HepG2 (cell line): ENCODE measurements at regions not wholly inside any gene's neighbourhood (a gene's known extent, or its start where the extent isn't known, plus 50 kb on each side); places are given as distances from the start of the nearest gene placed in this dataset.

Experiments
- ATAC-seq: fragments of 200-7000 bp; cut with Tn5 transposase; 3 replicates; pipeline ENCODE4 v1.9.1; 2020; ENCODE audit warnings: mild to moderate bottlenecking, moderate library complexity
- BruUV-seq: library from RNA; stranded (reverse); fragments of 400-500 nt; replicated peaks from 2 replicates; lab custom pipeline; 2021; lab: Mats Ljungman, UMichigan
- CTCF ChIA-PET: fragments of 300-600 bp; formaldehyde crosslinking; extraction: SDS; loops from one replicate; lab custom pipeline; 2021; ENCODE audit warnings: low total read pairs, inconsistent platforms, low intra/inter-chr PET ratio; lab: Yijun Ruan, JAX
- POLR2A ChIA-PET: fragments of 350-600 bp; sonication (Branson Sonifier 250); formaldehyde crosslinking; loops from one replicate; lab custom pipeline; 2020; ENCODE audit warnings: antibody characterized with exemption, inconsistent platforms; lab: Yijun Ruan, JAX
- DNase-seq: peaks from one replicate; pipeline ENCODE4 v3.0.0-alpha.2; 2015; ENCODE audit warnings: low spot score
- FAIRE-seq: peaks from 3 replicates; lab custom pipeline; 2011; peaks lifted over from hg19 to GRCh38; lab: Jason Lieb, UNC
- H2AFZ ChIP-seq: one replicate; pipeline ENCODE4 v1.6.1; 2011; ENCODE audit warnings: low read length, inconsistent platforms
- H3K27ac ChIP-seq: fragments of 300-600 bp; 3 replicates; pipeline ENCODE4 v1.8.0; 2011; ENCODE audit warnings: mixed run types, mild to moderate bottlenecking, mixed read lengths, low read length, inconsistent platforms; ENCODE audit not compliant: insufficient read depth; ENCODE audit errors: extremely low read length
- H3K27me3 ChIP-seq, 2 experiments: fragments of 200-600 bp in 1 of 2; 2 replicates in 1 of 2; 3 replicates in 1 of 2; pipeline versions ENCODE4 v1.6.0 to v1.8.0; 2011; ENCODE audit warnings: low read length in 2 of 2, mild to moderate bottlenecking in 2 of 2, moderate library complexity in 2 of 2, inconsistent platforms in 1 of 2; ENCODE audit not compliant: insufficient read depth in 2 of 2, control insufficient read depth in 1 of 2
- H3K36me3 ChIP-seq, 2 experiments: fragments of 200-600 bp in 1 of 2; replicated peaks in 1 of 2; 2 replicates in 1 of 2; 3 replicates in 1 of 2; pipeline versions ENCODE4 v1.5.1 to v1.8.0; 2011; ENCODE audit warnings: low read length in 2 of 2, inconsistent platforms in 1 of 2; ENCODE audit not compliant: insufficient read depth in 2 of 2, control insufficient read depth in 1 of 2
- H3K4me1 ChIP-seq: 2 replicates; pipeline ENCODE4 v1.5.1; 2012; ENCODE audit warnings: low read length, inconsistent platforms; ENCODE audit not compliant: insufficient read depth
- H3K4me2 ChIP-seq: 2 replicates; pipeline ENCODE4 v1.6.0; 2011; ENCODE audit warnings: low read depth, low read length, inconsistent platforms
- H3K4me3 ChIP-seq, 3 experiments: fragments of 200-600 bp in 1 of 3; sonication (generic), shearing (Covaris generic) in 1 of 3; replicated peaks in 1 of 3; 2 replicates each; pipeline ENCODE4 v1.5.1; 2011 to 2016; ENCODE audit warnings: low read length in 3 of 3, inconsistent platforms in 2 of 3, low read depth in 2 of 3, mild to moderate bottlenecking in 2 of 3, control low read depth in 1 of 3, mixed read lengths in 1 of 3; ENCODE audit not compliant: insufficient read depth in 1 of 3
- H3K79me2 ChIP-seq: one replicate; pipeline ENCODE4 v1.6.1; 2011; ENCODE audit warnings: low read length, inconsistent platforms; ENCODE audit not compliant: insufficient read depth
- H3K9ac ChIP-seq: 2 replicates; pipeline ENCODE4 v1.6.0; 2011; ENCODE audit warnings: mild to moderate bottlenecking, low read depth, low read length, inconsistent platforms; ENCODE audit not compliant: insufficient read depth
- H3K9me3 ChIP-seq: 2 replicates; pipeline ENCODE4 v1.5.1; 2012; ENCODE audit warnings: mild to moderate bottlenecking, low read length
- H4K20me1 ChIP-seq: 2 replicates; pipeline ENCODE4 v1.6.0; 2011; ENCODE audit warnings: inconsistent platforms, mild to moderate bottlenecking, low read length, moderate library complexity; ENCODE audit not compliant: insufficient read depth
- ETV6 ChIP-seq: sonication (generic); formaldehyde crosslinking; conservative IDR thresholded peaks from 2 replicates; pipeline ENCODE4 v1.4.0; 2020; ENCODE audit warnings: missing genetic modification reagents
- HOXA5 ChIP-seq: sonication (generic); formaldehyde crosslinking; IDR thresholded peaks from 2 replicates; pipeline ENCODE4 v1.4.0; 2020; ENCODE audit warnings: missing genetic modification reagents
- KLF15 ChIP-seq: sonication (generic); formaldehyde crosslinking; IDR thresholded peaks from 2 replicates; pipeline ENCODE4 v1.8.1; 2023; ENCODE audit warnings: borderline replicate concordance, mild to moderate bottlenecking, inconsistent platforms, missing genetic modification reagents, mixed read lengths
- MTA3 ChIP-seq: sonication (generic); formaldehyde crosslinking; IDR thresholded peaks from 2 replicates; pipeline ENCODE4 v1.4.0; 2020; ENCODE audit warnings: missing genetic modification reagents
- SRSF1 ChIP-seq: fragments of 200-400 bp; formaldehyde crosslinking; optimal IDR thresholded peaks from 2 replicates; pipeline ENCODE3; 2017; ENCODE audit warnings: mild to moderate bottlenecking, low read depth, low read length, moderate library complexity
- TP53 ChIP-seq: sonication (generic); formaldehyde crosslinking; conservative IDR thresholded peaks from 2 replicates; pipeline ENCODE4 v1.4.0; 2020; ENCODE audit warnings: missing genetic modification reagents
- ZBTB1 ChIP-seq: sonication (generic); formaldehyde crosslinking; IDR thresholded peaks from 2 replicates; pipeline ENCODE4 v1.4.0; 2020; ENCODE audit warnings: missing genetic modification reagents, borderline replicate concordance
- ZBTB4 ChIP-seq: sonication (generic); formaldehyde crosslinking; IDR thresholded peaks from 2 replicates; pipeline ENCODE4 v1.4.0; 2020; ENCODE audit warnings: missing genetic modification reagents, mild to moderate bottlenecking, borderline replicate concordance
- ZNF207 ChIP-seq: fragments of 450-650 bp; IDR thresholded peaks from 2 replicates; pipeline ENCODE4 v1.6.1; 2016; ENCODE audit warnings: antibody characterized with exemption, borderline replicate concordance
- ZNF274 ChIP-seq: sonication (generic); formaldehyde crosslinking; IDR thresholded peaks from 2 replicates; pipeline ENCODE4 v1.5.1; 2020; ENCODE audit warnings: mild to moderate bottlenecking, missing genetic modification reagents
- in situ Hi-C: cut with HindIII; loops from 2 replicates; pipeline ENCODE4 v1.10.0; 2017; ENCODE audit warnings: low pct_unique_long_range_greater_than_20kb; ENCODE audit not compliant: extremely low pct_ligation_motif_present
- intact Hi-C: fragments of 100-400 bp; cut with micrococcal nuclease; formaldehyde crosslinking; loops from one replicate; pipeline ENCODE4 v1.10.0; 2022; ENCODE audit not compliant: unreplicated experiment
- TF ChIP-seq, protein P1 (sequence below): sonication (generic); formaldehyde crosslinking; IDR thresholded peaks from 2 replicates; pipeline ENCODE4 v1.4.0; 2020; ENCODE audit warnings: mild to moderate bottlenecking, missing genetic modification reagents
- TF ChIP-seq, protein P2 (sequence below): sonication (generic); formaldehyde crosslinking; IDR thresholded peaks from 2 replicates; pipeline ENCODE4 v1.4.0; 2020; ENCODE audit warnings: missing genetic modification reagents, borderline replicate concordance
- TF ChIP-seq, protein P3 (sequence below): sonication (generic); formaldehyde crosslinking; IDR thresholded peaks from 2 replicates; pipeline ENCODE4 v1.5.1; 2020; ENCODE audit warnings: missing genetic modification reagents, mild to moderate bottlenecking, borderline replicate concordance

DNA sequence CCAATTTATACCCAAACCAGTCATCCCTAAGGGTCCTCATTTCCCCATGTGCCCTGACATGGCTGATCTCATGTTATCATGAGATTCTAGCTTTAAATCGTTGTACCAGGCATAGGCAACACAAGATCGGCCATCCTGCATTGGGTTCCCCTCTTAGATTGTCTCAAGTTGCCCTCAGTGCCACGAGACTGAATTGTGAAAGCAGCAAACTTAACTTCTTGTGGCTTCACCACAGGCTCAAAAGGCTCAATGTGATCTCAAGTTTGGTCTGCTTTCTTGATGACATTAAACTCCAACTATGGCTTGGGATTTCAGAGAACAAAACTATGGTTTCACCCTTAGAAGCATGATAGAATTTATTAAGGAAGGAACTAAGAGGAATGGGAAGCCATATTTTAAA, 168.5 kb upstream of the SYT6 start (continued):
- no peak for TF ChIP-seq ETV6
- TF ChIP-seq, protein P1, sequence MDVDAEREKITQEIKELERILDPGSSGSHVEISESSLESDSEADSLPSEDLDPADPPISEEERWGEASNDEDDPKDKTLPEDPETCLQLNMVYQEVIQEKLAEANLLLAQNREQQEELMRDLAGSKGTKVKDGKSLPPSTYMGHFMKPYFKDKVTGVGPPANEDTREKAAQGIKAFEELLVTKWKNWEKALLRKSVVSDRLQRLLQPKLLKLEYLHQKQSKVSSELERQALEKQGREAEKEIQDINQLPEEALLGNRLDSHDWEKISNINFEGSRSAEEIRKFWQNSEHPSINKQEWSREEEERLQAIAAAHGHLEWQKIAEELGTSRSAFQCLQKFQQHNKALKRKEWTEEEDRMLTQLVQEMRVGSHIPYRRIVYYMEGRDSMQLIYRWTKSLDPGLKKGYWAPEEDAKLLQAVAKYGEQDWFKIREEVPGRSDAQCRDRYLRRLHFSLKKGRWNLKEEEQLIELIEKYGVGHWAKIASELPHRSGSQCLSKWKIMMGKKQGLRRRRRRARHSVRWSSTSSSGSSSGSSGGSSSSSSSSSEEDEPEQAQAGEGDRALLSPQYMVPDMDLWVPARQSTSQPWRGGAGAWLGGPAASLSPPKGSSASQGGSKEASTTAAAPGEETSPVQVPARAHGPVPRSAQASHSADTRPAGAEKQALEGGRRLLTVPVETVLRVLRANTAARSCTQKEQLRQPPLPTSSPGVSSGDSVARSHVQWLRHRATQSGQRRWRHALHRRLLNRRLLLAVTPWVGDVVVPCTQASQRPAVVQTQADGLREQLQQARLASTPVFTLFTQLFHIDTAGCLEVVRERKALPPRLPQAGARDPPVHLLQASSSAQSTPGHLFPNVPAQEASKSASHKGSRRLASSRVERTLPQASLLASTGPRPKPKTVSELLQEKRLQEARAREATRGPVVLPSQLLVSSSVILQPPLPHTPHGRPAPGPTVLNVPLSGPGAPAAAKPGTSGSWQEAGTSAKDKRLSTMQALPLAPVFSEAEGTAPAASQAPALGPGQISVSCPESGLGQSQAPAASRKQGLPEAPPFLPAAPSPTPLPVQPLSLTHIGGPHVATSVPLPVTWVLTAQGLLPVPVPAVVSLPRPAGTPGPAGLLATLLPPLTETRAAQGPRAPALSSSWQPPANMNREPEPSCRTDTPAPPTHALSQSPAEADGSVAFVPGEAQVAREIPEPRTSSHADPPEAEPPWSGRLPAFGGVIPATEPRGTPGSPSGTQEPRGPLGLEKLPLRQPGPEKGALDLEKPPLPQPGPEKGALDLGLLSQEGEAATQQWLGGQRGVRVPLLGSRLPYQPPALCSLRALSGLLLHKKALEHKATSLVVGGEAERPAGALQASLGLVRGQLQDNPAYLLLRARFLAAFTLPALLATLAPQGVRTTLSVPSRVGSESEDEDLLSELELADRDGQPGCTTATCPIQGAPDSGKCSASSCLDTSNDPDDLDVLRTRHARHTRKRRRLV (CRISPR knock-in tag) = no peak

GRCh38 chr1:114320586-114320985, 166.9 kb upstream of the SYT6 start:
- POLR2A ChIA-PET = no interaction called here
- Histone ChIP-seq H3K27ac (no peak overlapping the region), H3K4me2 (no peak overlapping the region), H2AFZ (no peak overlapping the region), H3K4me1 (no peaks in the 10 kb centered on the region), H3K9ac (no peak overlapping the region), H3K27me3 (no peaks in the 10 kb centered on the region; a peak in 2 of 5 replicates), H3K36me3 (no peaks in the 10 kb centered on the region), H3K4me3 (no peak overlapping the region), H3K79me2 (no peaks in the 10 kb centered on the region), H4K20me1 (no peaks in the 10 kb centered on the region), H3K9me3 (no peaks in the 10 kb centered on the region)
- no peak for DNase-seq
- ATAC-seq = no peak
- in situ Hi-C loops = no loop called here
- no peak for FAIRE-seq
- BruUV-seq = no TSS peak
- CTCF ChIA-PET = no interaction called here
- intact Hi-C loops = no loop called here
- TF ChIP-seq KLF15 (CRISPR knock-in tag) (no peak), ZBTB1 (CRISPR knock-in tag) (no peak), ZNF274 (CRISPR knock-in tag) (no peak), ZBTB4 (no peak), SRSF1 (no peak), HOXA5 (no peak), ZNF207 (no peak), TP53 (CRISPR knock-in tag) (no peak), MTA3 (CRISPR knock-in tag) (no peak)
- TF ChIP-seq, protein P2, sequence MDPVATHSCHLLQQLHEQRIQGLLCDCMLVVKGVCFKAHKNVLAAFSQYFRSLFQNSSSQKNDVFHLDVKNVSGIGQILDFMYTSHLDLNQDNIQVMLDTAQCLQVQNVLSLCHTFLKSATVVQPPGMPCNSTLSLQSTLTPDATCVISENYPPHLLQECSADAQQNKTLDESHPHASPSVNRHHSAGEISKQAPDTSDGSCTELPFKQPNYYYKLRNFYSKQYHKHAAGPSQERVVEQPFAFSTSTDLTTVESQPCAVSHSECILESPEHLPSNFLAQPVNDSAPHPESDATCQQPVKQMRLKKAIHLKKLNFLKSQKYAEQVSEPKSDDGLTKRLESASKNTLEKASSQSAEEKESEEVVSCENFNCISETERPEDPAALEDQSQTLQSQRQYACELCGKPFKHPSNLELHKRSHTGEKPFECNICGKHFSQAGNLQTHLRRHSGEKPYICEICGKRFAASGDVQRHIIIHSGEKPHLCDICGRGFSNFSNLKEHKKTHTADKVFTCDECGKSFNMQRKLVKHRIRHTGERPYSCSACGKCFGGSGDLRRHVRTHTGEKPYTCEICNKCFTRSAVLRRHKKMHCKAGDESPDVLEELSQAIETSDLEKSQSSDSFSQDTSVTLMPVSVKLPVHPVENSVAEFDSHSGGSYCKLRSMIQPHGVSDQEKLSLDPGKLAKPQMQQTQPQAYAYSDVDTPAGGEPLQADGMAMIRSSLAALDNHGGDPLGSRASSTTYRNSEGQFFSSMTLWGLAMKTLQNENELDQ (CRISPR knock-in tag) = no peak
- TF ChIP-seq, protein P3, sequence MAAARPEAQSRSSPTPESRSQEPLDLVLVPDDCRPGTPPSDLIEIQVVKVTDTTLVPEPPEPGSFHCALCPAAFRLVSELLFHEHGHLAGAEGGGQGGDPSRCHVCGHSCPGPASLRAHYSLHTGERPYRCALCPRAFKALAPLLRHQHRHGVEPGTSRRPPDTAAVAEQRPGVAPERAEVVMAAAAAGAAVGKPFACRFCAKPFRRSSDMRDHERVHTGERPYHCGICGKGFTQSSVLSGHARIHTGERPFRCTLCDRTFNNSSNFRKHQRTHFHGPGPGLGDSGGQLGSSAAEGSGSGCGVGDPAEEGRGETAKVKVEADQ (CRISPR knock-in tag) = no peak
